Esophagus squamous epithelium (tissue), 4 donors: ENCODE measurements at regions not wholly inside any gene's neighbourhood (a gene's known extent, or its start where the extent isn't known, plus 50 kb on each side); places are given as distances from the start of the nearest gene placed in this dataset.

Experiments used
- POLR2A ChIP-seq, 4 donors: fragments of 450-650 bp; IDR thresholded peaks; one replicate each; pipeline ENCODE4 v1.6.1; 2017; ENCODE audit warnings: antibody characterized with exemption in 4 of 4, mild to moderate bottlenecking in 4 of 4, moderate library complexity in 3 of 4
- TF ChIP-seq, protein P1 (sequence below), 6 experiments: fragments of 450-650 bp in 4 of 6; fragments of 200-600 bp in 2 of 6; sonication (generic) in 2 of 6; IDR thresholded peaks; one replicate each; pipeline ENCODE4 v1.5.1; 2016 to 2019; ENCODE audit warnings: antibody characterized with exemption in 6 of 6, mild to moderate bottlenecking in 4 of 6, moderate library complexity in 4 of 6

DNA sequence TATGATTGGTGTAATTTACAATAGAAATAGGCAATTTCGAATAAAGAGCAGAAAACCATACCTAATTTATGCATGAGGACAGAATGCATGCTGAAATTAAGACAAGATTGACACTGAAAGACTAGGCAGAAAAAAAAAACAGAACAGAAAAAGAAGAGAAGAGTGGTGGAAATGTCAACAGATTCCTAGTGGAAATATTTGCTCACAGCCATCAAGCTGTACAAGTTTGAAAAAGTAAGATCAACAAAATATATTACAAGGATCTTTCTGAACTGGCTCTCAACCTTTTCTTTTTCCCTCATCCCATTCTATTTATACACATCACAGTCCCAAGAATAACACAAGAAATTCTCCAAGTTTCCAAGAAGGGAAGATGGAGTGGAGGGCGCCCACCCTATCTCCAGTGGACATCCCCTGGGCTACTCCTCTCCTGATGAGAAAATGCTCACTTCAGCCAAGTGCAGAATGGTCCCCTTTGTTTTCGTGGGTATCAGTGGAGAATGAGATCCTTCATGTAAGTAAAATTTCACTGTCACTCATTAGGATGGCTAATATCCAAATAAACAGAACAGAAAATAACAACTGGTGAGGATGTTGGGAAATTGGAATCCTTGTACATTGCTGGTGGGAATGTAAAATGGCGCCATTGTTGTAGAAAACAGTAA is 51.0 kb upstream of the ZNF532 start:
- TF ChIP-seq, protein P1, sequence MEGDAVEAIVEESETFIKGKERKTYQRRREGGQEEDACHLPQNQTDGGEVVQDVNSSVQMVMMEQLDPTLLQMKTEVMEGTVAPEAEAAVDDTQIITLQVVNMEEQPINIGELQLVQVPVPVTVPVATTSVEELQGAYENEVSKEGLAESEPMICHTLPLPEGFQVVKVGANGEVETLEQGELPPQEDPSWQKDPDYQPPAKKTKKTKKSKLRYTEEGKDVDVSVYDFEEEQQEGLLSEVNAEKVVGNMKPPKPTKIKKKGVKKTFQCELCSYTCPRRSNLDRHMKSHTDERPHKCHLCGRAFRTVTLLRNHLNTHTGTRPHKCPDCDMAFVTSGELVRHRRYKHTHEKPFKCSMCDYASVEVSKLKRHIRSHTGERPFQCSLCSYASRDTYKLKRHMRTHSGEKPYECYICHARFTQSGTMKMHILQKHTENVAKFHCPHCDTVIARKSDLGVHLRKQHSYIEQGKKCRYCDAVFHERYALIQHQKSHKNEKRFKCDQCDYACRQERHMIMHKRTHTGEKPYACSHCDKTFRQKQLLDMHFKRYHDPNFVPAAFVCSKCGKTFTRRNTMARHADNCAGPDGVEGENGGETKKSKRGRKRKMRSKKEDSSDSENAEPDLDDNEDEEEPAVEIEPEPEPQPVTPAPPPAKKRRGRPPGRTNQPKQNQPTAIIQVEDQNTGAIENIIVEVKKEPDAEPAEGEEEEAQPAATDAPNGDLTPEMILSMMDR (IDR thresholded peaks at IDR 0.05), result no peak
- TF ChIP-seq POLR2A (IDR thresholded peaks at IDR 0.05), result no peak
